ENCODE measurements at regions not wholly inside any gene's neighbourhood (a gene's known extent, or its start where the extent isn't known, plus 50 kb on each side); places are given as distances from the start of the nearest gene placed in this dataset.
"Not testable (repeated sequence)": the region's sequence is repeated elsewhere in the genome, so short reads cannot be mapped to it uniquely, and the experiment has no call there.

GRCh38 chr17:52899235-52899634, 740.7 kb upstream of the CA10 start:
- Histone ChIP-seq H3K79me2 (ENCODE audit: low read length) (no peaks in the 10 kb centered on the region), H3K36me3 (replicated peaks; ENCODE audit: low read depth, low read length) (no peaks in the 10 kb centered on the region), H3K27ac (ENCODE audit: low read length) (no peak overlapping the region), H3K4me1 (ENCODE audit: low read length) (no peaks in the 10 kb centered on the region), H3K4me2 (ENCODE audit: low read length) (no peak overlapping the region), H3K9me3 (ENCODE audit: insufficient read depth, low read length) (no peaks in the 10 kb centered on the region), H3K4me3 (ENCODE audit: low read length) (no peak overlapping the region), H4K20me1 (ENCODE audit: insufficient read depth, low read length) (no peaks in the 10 kb centered on the region), H3K27me3 (ENCODE audit: low read depth, low read length) (no peaks in the 10 kb centered on the region), H2AFZ (ENCODE audit: low read depth, low read length) (no peak overlapping the region), H3K9ac (ENCODE audit: low read length) (no peak overlapping the region)
- TF ChIP-seq EZH2phosphoT487 (IDR thresholded peaks at IDR 0.05; ENCODE audit: low read depth) (no peak), CTCF (IDR thresholded peaks at IDR 0.05; ENCODE audit: low read depth, low read length) (no peak)

- Histone ChIP-seq H3K4me3 (ENCODE audit: low read length) (no peak overlapping the region), H3K9ac (ENCODE audit: low read length) (no peak overlapping the region), H2AFZ (ENCODE audit: low read depth, low read length) (no peak overlapping the region)
Measured at GRCh38 chr17:52895272-52895671, 736.8 kb upstream of the CA10 start.

GRCh38 chr17:52892334-52892733, 733.8 kb upstream of the CA10 start:
- H4K20me1 ChIP-seq (ENCODE audit: insufficient read depth, low read length), result no peaks in the 10 kb centered on the region
- no peaks in the 10 kb centered on the region for H3K4me1 ChIP-seq (ENCODE audit: low read length)
- H3K79me2 ChIP-seq (ENCODE audit: low read length), result no peaks in the 10 kb centered on the region
- no peak overlapping the region for H3K4me2 ChIP-seq (ENCODE audit: low read length)
- no peak overlapping the region for H3K27ac ChIP-seq (ENCODE audit: low read length)
- TF ChIP-seq CTCF (IDR thresholded peaks at IDR 0.05; ENCODE audit: low read depth, low read length) (no peak), EZH2phosphoT487 (IDR thresholded peaks at IDR 0.05; ENCODE audit: low read depth) (no peak)
- no peak overlapping the region for H2AFZ ChIP-seq (ENCODE audit: low read depth, low read length)
- H3K27me3 ChIP-seq (ENCODE audit: low read depth, low read length), result no peaks in the 10 kb centered on the region
- no peaks in the 10 kb centered on the region for H3K9me3 ChIP-seq (ENCODE audit: insufficient read depth, low read length)
- H3K4me3 ChIP-seq (ENCODE audit: low read length), result no peak overlapping the region
- no peak overlapping the region for H3K9ac ChIP-seq (ENCODE audit: low read length)
- no peaks in the 10 kb centered on the region for H3K36me3 ChIP-seq (replicated peaks; ENCODE audit: low read depth, low read length)

More at GRCh38 chr17:52895272-52895671, 736.8 kb upstream of the CA10 start:
- Histone ChIP-seq H3K27ac (ENCODE audit: low read length) (no peak overlapping the region), H3K4me1 (ENCODE audit: low read length) (no peaks in the 10 kb centered on the region), H3K79me2 (ENCODE audit: low read length) (no peaks in the 10 kb centered on the region), H4K20me1 (ENCODE audit: insufficient read depth, low read length) (no peaks in the 10 kb centered on the region), H3K36me3 (replicated peaks; ENCODE audit: low read depth, low read length) (no peaks in the 10 kb centered on the region), H3K9me3 (ENCODE audit: insufficient read depth, low read length) (no peaks in the 10 kb centered on the region), H3K27me3 (ENCODE audit: low read depth, low read length) (no peaks in the 10 kb centered on the region), H3K4me2 (ENCODE audit: low read length) (no peak overlapping the region)
- TF ChIP-seq CTCF (IDR thresholded peaks at IDR 0.05; ENCODE audit: low read depth, low read length) (no peak), EZH2phosphoT487 (IDR thresholded peaks at IDR 0.05; ENCODE audit: low read depth) (no peak)

GRCh38 chr17:52885882-52886281, 727.4 kb upstream of the CA10 start:
- Histone ChIP-seq H3K4me3 (ENCODE audit: low read length) (no peak overlapping the region), H3K36me3 (replicated peaks; ENCODE audit: low read depth, low read length) (no peaks in the 10 kb centered on the region), H3K4me2 (ENCODE audit: low read length) (no peak overlapping the region), H3K9me3 (ENCODE audit: insufficient read depth, low read length) (no peaks in the 10 kb centered on the region), H3K9ac (ENCODE audit: low read length) (no peak overlapping the region), H2AFZ (ENCODE audit: low read depth, low read length) (no peak overlapping the region), H3K4me1 (ENCODE audit: low read length) (no peaks in the 10 kb centered on the region), H3K79me2 (ENCODE audit: low read length) (no peaks in the 10 kb centered on the region), H3K27me3 (ENCODE audit: low read depth, low read length) (no peaks in the 10 kb centered on the region), H4K20me1 (ENCODE audit: insufficient read depth, low read length) (no peaks in the 10 kb centered on the region), H3K27ac (ENCODE audit: low read length) (no peak overlapping the region)
- TF ChIP-seq CTCF (IDR thresholded peaks at IDR 0.05; ENCODE audit: low read depth, low read length) (no peak), EZH2phosphoT487 (IDR thresholded peaks at IDR 0.05; ENCODE audit: low read depth) (no peak)

- not testable (repeated sequence) for H3K79me2 ChIP-seq (ENCODE audit: low read length); H2AFZ ChIP-seq (ENCODE audit: low read depth, low read length); H3K4me1 ChIP-seq (ENCODE audit: low read length); H3K4me3 ChIP-seq (ENCODE audit: low read length); H3K27me3 ChIP-seq (ENCODE audit: low read depth, low read length); H3K9me3 ChIP-seq (ENCODE audit: insufficient read depth, low read length); H3K4me2 ChIP-seq (ENCODE audit: low read length); H3K27ac ChIP-seq (ENCODE audit: low read length); H3K9ac ChIP-seq (ENCODE audit: low read length); H4K20me1 ChIP-seq (ENCODE audit: insufficient read depth, low read length); H3K36me3 ChIP-seq (replicated peaks; ENCODE audit: low read depth, low read length)
Measured at GRCh38 chr17:52883907-52884491, 725.5 kb upstream of the CA10 start.

GRCh38 chr17:52846767-52847166, 688.3 kb upstream of the CA10 start:
- not testable (repeated sequence) for H3K4me2 ChIP-seq (ENCODE audit: low read length); H3K36me3 ChIP-seq (replicated peaks; ENCODE audit: low read depth, low read length); H4K20me1 ChIP-seq (ENCODE audit: insufficient read depth, low read length); H3K4me3 ChIP-seq (ENCODE audit: low read length); H3K9ac ChIP-seq (ENCODE audit: low read length); H3K27me3 ChIP-seq (ENCODE audit: low read depth, low read length); H3K4me1 ChIP-seq (ENCODE audit: low read length); H2AFZ ChIP-seq (ENCODE audit: low read depth, low read length); H3K9me3 ChIP-seq (ENCODE audit: insufficient read depth, low read length); H3K27ac ChIP-seq (ENCODE audit: low read length); H3K79me2 ChIP-seq (ENCODE audit: low read length)
